Femur (tissue), 1 donor: ENCODE measurements at regions not wholly inside any gene's neighbourhood (a gene's known extent, or its start where the extent isn't known, plus 50 kb on each side); places are given as distances from the start of the nearest gene placed in this dataset.

Experiments
- DNase-seq: peaks from one replicate; pipeline ENCODE4 v3.0.0-alpha.2; 2017

- DNase-seq, result no peak
These were observed 112.8 kb upstream of the ARHGAP20 start for GRCh38 chr11:110824912-110825620.

- no peak for DNase-seq
These were observed 105.9 kb upstream of the ARHGAP20 start for GRCh38 chr11:110818032-110818687.

- no peak for DNase-seq
These were observed 100.0 kb upstream of the ARHGAP20 start for GRCh38 chr11:110812086-110812733.

- DNase-seq, result no peak
These were observed 97.4 kb upstream of the ARHGAP20 start for GRCh38 chr11:110809417-110810199.

- DNase-seq, result no peak
These were observed 96.0 kb upstream of the ARHGAP20 start for GRCh38 chr11:110808248-110808647.

- no peak for DNase-seq
These were observed 95.6 kb upstream of the ARHGAP20 start for GRCh38 chr11:110807801-110808200.

- DNase-seq, result no peak
These were observed 93.5 kb upstream of the ARHGAP20 start for GRCh38 chr11:110805756-110806155.

- DNase-seq, result no peak
These were observed 89.9 kb upstream of the ARHGAP20 start for GRCh38 chr11:110802162-110802561.

GRCh38 chr11:110801328-110801727 is 89.1 kb upstream of the ARHGAP20 start:
- DNase-seq, result no peak

GRCh38 chr11:110798201-110798900 is 86.1 kb upstream of the ARHGAP20 start:
- no peak for DNase-seq

- no peak for DNase-seq
These were observed 85.2 kb upstream of the ARHGAP20 start for GRCh38 chr11:110797453-110797852.

- no peak for DNase-seq
These were observed 82.9 kb upstream of the ARHGAP20 start for GRCh38 chr11:110795112-110795624.

GRCh38 chr11:110793556-110793955 is 81.3 kb upstream of the ARHGAP20 start:
- no peak for DNase-seq

GRCh38 chr11:110791621-110792020 is 79.4 kb upstream of the ARHGAP20 start:
- no peak for DNase-seq

GRCh38 chr11:110787680-110788079 is 75.4 kb upstream of the ARHGAP20 start:
- DNase-seq, result no peak

GRCh38 chr11:110786226-110786902 is 74.1 kb upstream of the ARHGAP20 start:
- DNase-seq, result no peak

GRCh38 chr11:110785398-110785797 is 73.2 kb upstream of the ARHGAP20 start:
- DNase-seq, result no peak

GRCh38 chr11:110782616-110783015 is 70.4 kb upstream of the ARHGAP20 start:
- DNase-seq, result no peak

- DNase-seq, result no peak
These were observed 66.9 kb upstream of the ARHGAP20 start for GRCh38 chr11:110779108-110779507.

GRCh38 chr11:110778343-110778742 is 66.1 kb upstream of the ARHGAP20 start:
- no peak for DNase-seq

GRCh38 chr11:110777775-110778174 is 65.5 kb upstream of the ARHGAP20 start:
- DNase-seq, result no peak

GRCh38 chr11:110776081-110776480 is 63.8 kb upstream of the ARHGAP20 start:
- DNase-seq, result no peak
